H9 (cell line): ENCODE measurements at regions not wholly inside any gene's neighbourhood (a gene's known extent, or its start where the extent isn't known, plus 50 kb on each side); places are given as distances from the start of the nearest gene placed in this dataset.

Source experiments
- DNase-seq: peaks from one replicate; pipeline ENCODE4 v3.0.0-alpha.2; 2017
- H2AFZ ChIP-seq: one replicate; pipeline ENCODE4 v1.6.1; 2013; ENCODE audit warnings: mild to moderate bottlenecking, low read length, control low read depth, moderate library complexity
- H2AK5ac ChIP-seq: 2 replicates; pipeline ENCODE4 v1.6.1; 2013; ENCODE audit warnings: low read length, control low read depth, mixed read lengths; ENCODE audit not compliant: insufficient read length
- H2BK120ac ChIP-seq: one replicate; pipeline ENCODE4 v1.6.1; 2013; ENCODE audit warnings: low read depth, mild to moderate bottlenecking, low read length, control low read depth, inconsistent platforms; ENCODE audit not compliant: poor library complexity, severe bottlenecking
- H2BK12ac ChIP-seq: 2 replicates; pipeline ENCODE4 v1.6.1; 2013; ENCODE audit warnings: low read length, control low read depth, mixed read lengths, low read depth; ENCODE audit not compliant: insufficient read length
- H2BK15ac ChIP-seq: 2 replicates; pipeline ENCODE4 v1.6.1; 2013; ENCODE audit warnings: low read depth, low read length, control low read depth
- H2BK20ac ChIP-seq: one replicate; pipeline ENCODE4 v1.6.1; 2013; ENCODE audit warnings: low read depth, mild to moderate bottlenecking, low read length, control low read depth, inconsistent platforms; ENCODE audit not compliant: poor library complexity, severe bottlenecking
- H2BK5ac ChIP-seq: 2 replicates; pipeline ENCODE4 v1.6.1; 2013; ENCODE audit warnings: low read length, control low read depth, mixed read lengths; ENCODE audit not compliant: insufficient read length
- H3K14ac ChIP-seq: 2 replicates; pipeline ENCODE4 v1.6.1; 2013; ENCODE audit warnings: low read length, control low read depth; ENCODE audit not compliant: insufficient read depth
- H3K18ac ChIP-seq: 2 replicates; pipeline ENCODE4 v1.6.1; 2013; ENCODE audit warnings: low read depth, mild to moderate bottlenecking, mixed read lengths, low read length, control low read depth; ENCODE audit not compliant: insufficient read length
- H3K23ac ChIP-seq: 2 replicates; pipeline ENCODE4 v1.6.1; 2013; ENCODE audit warnings: low read length, control low read depth, mixed read lengths, low read depth; ENCODE audit not compliant: insufficient read length
- H3K23me2 ChIP-seq: 2 replicates; pipeline ENCODE4 v1.6.1; 2013; ENCODE audit warnings: low read depth, mild to moderate bottlenecking, mixed read lengths, low read length, control low read depth; ENCODE audit not compliant: insufficient read length, poor library complexity, severe bottlenecking
- H3K27ac ChIP-seq: 2 replicates; pipeline ENCODE4 v1.5.1; 2013; ENCODE audit warnings: low read length, control low read depth, mixed read lengths, low read depth; ENCODE audit not compliant: insufficient read length
- H3K27me3 ChIP-seq: 2 replicates; pipeline ENCODE4 v1.6.1; 2013; ENCODE audit warnings: low read length, control low read depth, inconsistent platforms; ENCODE audit not compliant: insufficient read depth
- H3K4ac ChIP-seq: 2 replicates; pipeline ENCODE4 v1.6.1; 2013; ENCODE audit warnings: low read depth, mild to moderate bottlenecking, control low read depth, inconsistent platforms, low read length, moderate library complexity
- H3K4me1 ChIP-seq: 2 replicates; pipeline ENCODE4 v1.6.1; 2013; ENCODE audit warnings: low read length, control low read depth, inconsistent platforms; ENCODE audit not compliant: insufficient read depth
- H3K4me2 ChIP-seq: 2 replicates; pipeline ENCODE4 v1.6.1; 2013; ENCODE audit warnings: low read length, control low read depth, mixed read lengths; ENCODE audit not compliant: insufficient read length, insufficient read depth
- H3K56ac ChIP-seq: 2 replicates; pipeline ENCODE4 v1.6.1; 2013; ENCODE audit warnings: low read depth, mild to moderate bottlenecking, mixed read lengths, low read length, control low read depth; ENCODE audit not compliant: insufficient read length
- H3K79me1 ChIP-seq: 2 replicates; pipeline ENCODE4 v1.6.1; 2013; ENCODE audit warnings: low read depth, mild to moderate bottlenecking, moderate library complexity, low read length, control low read depth, inconsistent platforms; ENCODE audit not compliant: insufficient read depth, poor library complexity, severe bottlenecking
- H3K79me2 ChIP-seq: 2 replicates; pipeline ENCODE4 v1.6.1; 2013; ENCODE audit warnings: low read length, control low read depth, inconsistent platforms; ENCODE audit not compliant: insufficient read depth
- H3K9ac ChIP-seq: 2 replicates; pipeline ENCODE4 v1.6.1; 2013; ENCODE audit warnings: low read length, control low read depth, mixed read lengths; ENCODE audit not compliant: insufficient read length; ENCODE audit errors: extremely low read depth
- H3K9me3 ChIP-seq: one replicate; pipeline ENCODE4 v1.6.1; 2013; ENCODE audit warnings: low read depth, low read length, inconsistent platforms; ENCODE audit not compliant: control insufficient read depth
- H3T11ph ChIP-seq: one replicate; pipeline ENCODE4 v1.6.1; 2013; ENCODE audit warnings: mild to moderate bottlenecking, low read length, control low read depth, inconsistent platforms
- H4K20me1 ChIP-seq: one replicate; pipeline ENCODE4 v1.6.1; 2013; ENCODE audit not compliant: control insufficient read depth, insufficient read length, insufficient read depth
- H4K5ac ChIP-seq: 2 replicates; pipeline ENCODE4 v1.6.1; 2013; ENCODE audit warnings: low read depth, mild to moderate bottlenecking, mixed read lengths, low read length, control low read depth; ENCODE audit not compliant: insufficient read length
- H4K8ac ChIP-seq: replicated peaks from 2 replicates; pipeline ENCODE4 v1.6.1; 2013; ENCODE audit warnings: low read length, control low read depth, mixed read lengths, low read depth; ENCODE audit not compliant: insufficient read length
- H4K91ac ChIP-seq: 2 replicates; pipeline ENCODE4 v1.6.1; 2013; ENCODE audit warnings: low read depth, mild to moderate bottlenecking, moderate library complexity, mixed read lengths, low read length, control low read depth; ENCODE audit not compliant: insufficient read length
- H3K27ac Mint-ChIP-seq, 3 experiments: 2 replicates in 2 of 3; 3 replicates in 1 of 3; pipeline ENCODE4 v1.8.0; 2020 to 2021; ENCODE audit warnings: mixed read lengths in 3 of 3, mild to moderate bottlenecking in 1 of 3, moderate library complexity in 1 of 3
- H3K27me3 Mint-ChIP-seq: 2 replicates; pipeline ENCODE4 v1.8.0; 2021; ENCODE audit warnings: low read depth, mild to moderate bottlenecking, moderate library complexity, mixed read lengths
- H3K36me3 Mint-ChIP-seq, 3 experiments: 2 replicates in 2 of 3; 3 replicates in 1 of 3; pipeline ENCODE4 v1.8.0; 2020 to 2021; ENCODE audit warnings: low read depth in 3 of 3, mixed read lengths in 3 of 3; ENCODE audit not compliant: insufficient read depth in 1 of 3
- H3K4me1 Mint-ChIP-seq, 2 experiments: 2 replicates each; pipeline ENCODE4 v1.8.0; 2020; ENCODE audit warnings: mixed read lengths in 2 of 2
- H3K4me3 Mint-ChIP-seq, 2 experiments: 2 replicates in 1 of 2; 3 replicates in 1 of 2; pipeline ENCODE4 v1.8.0; 2020 to 2021; ENCODE audit warnings: mild to moderate bottlenecking in 2 of 2, mixed read lengths in 2 of 2, moderate library complexity in 1 of 2
- H3K9me3 Mint-ChIP-seq, 2 experiments: 2 replicates in 1 of 2; 3 replicates in 1 of 2; pipeline ENCODE4 v1.8.0; 2020; ENCODE audit warnings: mild to moderate bottlenecking in 2 of 2, mixed read lengths in 2 of 2, moderate library complexity in 1 of 2
- CTCF ChIP-seq: fragments of 200-600 bp; sonication (generic); conservative IDR thresholded peaks from 3 replicates; pipeline ENCODE4 v1.8.0; 2021; ENCODE audit warnings: antibody characterized with exemption, mild to moderate bottlenecking
- WGBS: extraction: QIAGEN DNeasy Blood & Tissue Kit; methylation state at CpG from one replicate; pipeline ENCODE4 v1.1.7; 2013; ENCODE audit warnings: missing lambda C conversion rate, low lambda C conversion rate, mixed read lengths; ENCODE audit not compliant: insufficient read length; ENCODE audit errors: extremely low coverage; 5-methylcytosine and 5-hydroxymethylcytosine counted together

DNA sequence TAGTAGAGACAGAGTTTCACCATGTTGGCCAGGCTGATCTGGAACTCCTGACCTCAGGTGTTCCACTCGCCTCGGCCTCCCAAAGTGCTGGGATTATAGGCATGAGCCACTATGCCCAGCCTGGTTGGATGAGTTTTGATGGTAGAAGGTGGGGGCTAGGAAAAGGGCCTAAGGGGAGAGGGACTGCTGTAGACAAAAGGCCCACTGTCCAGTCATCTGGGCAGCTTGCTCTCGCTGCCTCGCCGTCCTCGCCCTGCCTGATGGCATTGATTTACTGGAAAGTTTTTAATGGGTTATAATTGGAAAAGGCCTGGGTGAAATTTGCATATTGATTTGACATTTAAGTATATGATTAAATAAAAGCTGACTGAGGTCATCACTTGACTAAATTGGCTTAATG is 175.1 kb upstream of the CSF3R start:
- no peaks in the 10 kb centered on the region for H3K36me3 Mint-ChIP-seq

More for the DNA sequence above, 175.1 kb upstream of the CSF3R start:
- no peak overlapping the region for H4K5ac ChIP-seq
- no peak overlapping the region for H3K14ac ChIP-seq
- no peak overlapping the region for H3K27ac ChIP-seq
- H2BK120ac ChIP-seq = no peak overlapping the region
- peaks cover 0 to 3% of the 10 kb centered on the region in 2 experiments; a peak in 2 of 5 replicates for H3K9me3 Mint-ChIP-seq
- no peak for TF ChIP-seq CTCF
- no peak overlapping the region; a peak in 1 of 5 replicates for H3K4me3 Mint-ChIP-seq
- H2BK12ac ChIP-seq = no peak overlapping the region
- H3K27me3 ChIP-seq = no peaks in the 10 kb centered on the region
- WGBS = no CpG with 5 or more reads among the region's 6 CpGs
- no peak overlapping the region for H2BK20ac ChIP-seq
- peaks cover 17% of the 10 kb centered on the region for H3K27me3 Mint-ChIP-seq
- H4K91ac ChIP-seq = no peak overlapping the region
- no peak overlapping the region for H3K9ac ChIP-seq
- H3K79me1 ChIP-seq = no peaks in the 10 kb centered on the region
- DNase-seq = no peak
- no peak overlapping the region for H2BK15ac ChIP-seq
- no peaks in the 10 kb centered on the region for H4K20me1 ChIP-seq
- no peak overlapping the region for H3T11ph ChIP-seq
- no peak overlapping the region for H2AFZ ChIP-seq
- no peak overlapping the region for H3K27ac Mint-ChIP-seq
- H4K8ac ChIP-seq = no peak overlapping the region
- H3K4me1 Mint-ChIP-seq = peaks cover 0 to 2% of the 10 kb centered on the region in 2 experiments; a peak in 1 of 4 replicates
- no peak overlapping the region for H2BK5ac ChIP-seq
- no peaks in the 10 kb centered on the region for H3K9me3 ChIP-seq
- H3K23ac ChIP-seq = no peak overlapping the region
- H3K56ac ChIP-seq = no peak overlapping the region
- H3K4me1 ChIP-seq = no peaks in the 10 kb centered on the region
- no peaks in the 10 kb centered on the region for H3K23me2 ChIP-seq
- no peaks in the 10 kb centered on the region for H3K79me2 ChIP-seq
- H2AK5ac ChIP-seq = no peak overlapping the region
- H3K4me2 ChIP-seq = no peak overlapping the region
- H3K18ac ChIP-seq = no peak overlapping the region
- no peak overlapping the region for H3K4ac ChIP-seq
